GM12874 (cell line): ENCODE measurements at regions not wholly inside any gene's neighbourhood (a gene's known extent, or its start where the extent isn't known, plus 50 kb on each side); places are given as distances from the start of the nearest gene placed in this dataset.

Experiments
- CTCF ChIP-seq: IDR thresholded peaks from 2 replicates; pipeline ENCODE4 v1.5.1; 2011; ENCODE audit warnings: low read depth, mild to moderate bottlenecking, control low read depth, low read length, moderate library complexity; ENCODE audit not compliant: insufficient read depth

- no peak for TF ChIP-seq CTCF
Observed at GRCh38 chr18:22713511-22713910, 219.6 kb upstream of the RBBP8 start.

GRCh38 chr18:22723221-22723620 lies 209.9 kb upstream of the RBBP8 start:
- TF ChIP-seq CTCF = no peak

GRCh38 chr18:22723773-22724172 lies 209.4 kb upstream of the RBBP8 start:
- no peak for TF ChIP-seq CTCF

GRCh38 chr18:22726469-22726868 lies 206.7 kb upstream of the RBBP8 start:
- no peak for TF ChIP-seq CTCF

GRCh38 chr18:22728016-22728415 lies 205.1 kb upstream of the RBBP8 start:
- no peak for TF ChIP-seq CTCF

GRCh38 chr18:22728481-22729105 lies 204.5 kb upstream of the RBBP8 start:
- TF ChIP-seq CTCF = no peak

- TF ChIP-seq CTCF = no peak
Observed at GRCh38 chr18:22731398-22731797, 201.7 kb upstream of the RBBP8 start.

- no peak for TF ChIP-seq CTCF
Observed at GRCh38 chr18:22734105-22734661, 198.9 kb upstream of the RBBP8 start.
